Right lobe of liver (tissue), 6 donors: ENCODE measurements at regions not wholly inside any gene's neighbourhood (a gene's known extent, or its start where the extent isn't known, plus 50 kb on each side); places are given as distances from the start of the nearest gene placed in this dataset.
"Not testable (repeated sequence)": the region's sequence is repeated elsewhere in the genome, so short reads cannot be mapped to it uniquely, and the experiment has no call there.

Experiments
- ATAC-seq, 4 donors: fragments of 200-7000 bp; cut with Tn5 transposase; one replicate each; pipeline ENCODE4 v1.9.1; 2020; ENCODE audit warnings: mild to moderate bottlenecking in 4 of 4, moderate library complexity in 4 of 4
- DNase-seq, 3 donors: peaks; one replicate each; pipeline ENCODE4 v3.0.0-alpha.2; 2020
- H3K27ac ChIP-seq, 3 donors: fragments of 200-600 bp; one replicate each; pipeline ENCODE4 v1.8.0; 2022
- H3K27me3 ChIP-seq, 2 donors: fragments of 200-600 bp; one replicate each; pipeline ENCODE4 v1.8.0; 2022
- H3K36me3 ChIP-seq, 4 donors: fragments of 200-600 bp; sonication (generic) in 1 of 4; one replicate each; pipeline versions ENCODE4 v1.5.1 to v1.8.0; 2017 to 2022; ENCODE audit warnings: control low read depth in 1 of 4
- H3K4me1 ChIP-seq, 4 donors: fragments of 200-600 bp; sonication (generic) in 1 of 4; one replicate each; pipeline versions ENCODE4 v1.5.1 to v1.8.0; 2017 to 2022; ENCODE audit warnings: control low read depth in 1 of 4
- H3K4me3 ChIP-seq, 3 donors: fragments of 200-600 bp; one replicate each; pipeline ENCODE4 v1.8.0; 2022
- H3K9me3 ChIP-seq, 4 donors: fragments of 200-600 bp; sonication (generic) in 1 of 4; one replicate each; pipeline versions ENCODE4 v1.5.1 to v1.8.0; 2017 to 2022; ENCODE audit warnings: control low read depth in 1 of 4
- POLR2A ChIP-seq: fragments of 450-650 bp; IDR thresholded peaks from one replicate; pipeline ENCODE4 v1.6.1; 2017; ENCODE audit warnings: antibody characterized with exemption, mild to moderate bottlenecking
- WGBS: methylation state at CpG from one replicate; pipeline ENCODE4 v1.1.6; 2018; ENCODE audit warnings: low coverage, low lambda C conversion rate; ENCODE audit not compliant: insufficient coverage; ENCODE audit errors: missing lambda C conversion rate; 5-methylcytosine and 5-hydroxymethylcytosine counted together
- intact Hi-C, 2 donors: fragments of 100-400 bp; cut with DNase I; formaldehyde crosslinking; loops; one replicate each; pipeline versions ENCODE4 v1.11.2 to v1.14.1; 2022
- TF ChIP-seq, protein P1 (sequence below), 4 donors: fragments of 200-600 bp in 3 of 4; fragments of 450-650 bp in 1 of 4; IDR thresholded peaks; one replicate each; pipeline versions ENCODE4 v1.5.1 to v1.8.0; 2016 to 2022; ENCODE audit warnings: antibody characterized with exemption in 4 of 4, mild to moderate bottlenecking in 2 of 4
- donor health status: DM: no; HTN: yes; CAD: no.
- donor health status: DM: no; HTN: no; CAD: no.
- donor health status: DM: no; HTN: no; CAD: no.
- donor health status: DM: no; HTN: yes; CAD: no.
- donor health status: DM: no; HTN: yes; CAD: no.

DNA sequence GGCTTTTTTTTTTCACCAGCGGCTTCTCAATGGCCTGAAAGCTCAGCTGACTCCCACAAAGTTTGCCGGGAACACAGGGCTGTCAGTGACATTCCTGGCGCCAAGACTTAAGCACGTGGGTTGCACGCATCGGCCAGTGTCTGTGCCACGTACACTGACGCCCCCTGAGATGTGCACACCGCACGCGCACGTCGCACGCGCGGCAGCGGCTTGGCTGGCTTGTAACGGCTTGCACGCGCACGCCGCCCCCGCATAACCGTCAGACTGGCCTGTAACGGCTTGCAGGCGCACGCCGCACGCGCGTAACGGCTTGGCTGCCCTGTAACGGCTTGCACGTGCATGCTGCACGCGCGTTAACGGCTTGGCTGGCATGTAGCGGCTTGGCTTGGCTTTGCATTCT is 63.2 kb downstream of the CCDC74A start:
- intact Hi-C loops, result no loop called here
- TF ChIP-seq POLR2A, result no peak
- TF ChIP-seq, protein P1, sequence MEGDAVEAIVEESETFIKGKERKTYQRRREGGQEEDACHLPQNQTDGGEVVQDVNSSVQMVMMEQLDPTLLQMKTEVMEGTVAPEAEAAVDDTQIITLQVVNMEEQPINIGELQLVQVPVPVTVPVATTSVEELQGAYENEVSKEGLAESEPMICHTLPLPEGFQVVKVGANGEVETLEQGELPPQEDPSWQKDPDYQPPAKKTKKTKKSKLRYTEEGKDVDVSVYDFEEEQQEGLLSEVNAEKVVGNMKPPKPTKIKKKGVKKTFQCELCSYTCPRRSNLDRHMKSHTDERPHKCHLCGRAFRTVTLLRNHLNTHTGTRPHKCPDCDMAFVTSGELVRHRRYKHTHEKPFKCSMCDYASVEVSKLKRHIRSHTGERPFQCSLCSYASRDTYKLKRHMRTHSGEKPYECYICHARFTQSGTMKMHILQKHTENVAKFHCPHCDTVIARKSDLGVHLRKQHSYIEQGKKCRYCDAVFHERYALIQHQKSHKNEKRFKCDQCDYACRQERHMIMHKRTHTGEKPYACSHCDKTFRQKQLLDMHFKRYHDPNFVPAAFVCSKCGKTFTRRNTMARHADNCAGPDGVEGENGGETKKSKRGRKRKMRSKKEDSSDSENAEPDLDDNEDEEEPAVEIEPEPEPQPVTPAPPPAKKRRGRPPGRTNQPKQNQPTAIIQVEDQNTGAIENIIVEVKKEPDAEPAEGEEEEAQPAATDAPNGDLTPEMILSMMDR (IDR thresholded peaks at IDR 0.05), result no peak
- Histone ChIP-seq H3K9me3 (no peaks in the 10 kb centered on the region), H3K27ac (no peak overlapping the region), H3K27me3 (no peaks in the 10 kb centered on the region), H3K36me3 (no peaks in the 10 kb centered on the region), H3K4me3 (no peak overlapping the region), H3K4me1 (no peaks in the 10 kb centered on the region)
- WGBS, result 78% methylated on average over 12 of the region's 39 CpGs
- ATAC-seq (no peak), DNase-seq (no peak)

DNA sequence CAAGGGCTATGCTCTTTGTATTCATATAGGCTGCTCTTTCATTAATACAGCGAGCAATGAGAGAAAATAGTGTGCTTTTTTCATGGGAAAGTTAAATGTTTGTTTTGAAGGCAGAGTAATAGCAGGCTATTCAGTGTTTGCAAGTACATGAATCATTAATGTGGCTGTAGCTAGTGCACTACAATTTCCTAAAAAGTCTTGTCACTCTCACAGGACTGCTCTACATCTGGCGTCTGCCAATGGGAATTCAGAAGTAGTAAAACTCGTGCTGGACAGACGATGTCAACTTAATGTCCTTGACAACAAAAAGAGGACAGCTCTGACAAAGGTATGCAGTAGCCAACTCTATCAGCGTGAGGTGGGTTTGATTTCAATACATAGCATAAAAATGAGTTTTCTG is 68.9 kb downstream of the CCDC74A start:
- H3K4me1 ChIP-seq, H3K27me3 ChIP-seq, intact Hi-C loops, ATAC-seq, DNase-seq, H3K9me3 ChIP-seq, H3K27ac ChIP-seq, H3K4me3 ChIP-seq, H3K36me3 ChIP-seq: not testable (repeated sequence)
- 35% methylated on average over 3 of the region's 5 CpGs for WGBS

DNA sequence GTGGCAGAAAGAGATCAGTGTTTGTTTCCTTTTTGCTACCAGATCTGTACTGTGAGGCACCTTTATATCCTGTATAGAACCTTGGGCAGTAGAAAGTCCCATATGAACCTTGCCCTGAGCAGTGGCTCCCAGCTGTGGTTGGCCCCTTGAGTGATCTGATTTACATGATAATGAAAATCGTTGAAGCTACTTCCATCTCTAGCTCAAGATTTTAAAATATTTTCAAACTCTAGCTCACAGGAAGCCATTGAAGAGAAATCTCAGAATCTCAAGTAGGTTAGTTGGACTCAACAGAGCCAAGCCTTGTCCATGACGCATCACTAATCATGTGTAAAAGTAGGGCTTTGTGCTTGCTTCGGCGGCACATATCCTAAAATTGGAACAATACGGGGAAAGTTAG is 74.8 kb downstream of the CCDC74A start:
- DNase-seq, H3K4me1 ChIP-seq, H3K36me3 ChIP-seq, H3K27ac ChIP-seq, ATAC-seq, H3K4me3 ChIP-seq, intact Hi-C loops, H3K27me3 ChIP-seq, H3K9me3 ChIP-seq: not testable (repeated sequence)
- 56% methylated on average over 3 of the region's 5 CpGs for WGBS

DNA sequence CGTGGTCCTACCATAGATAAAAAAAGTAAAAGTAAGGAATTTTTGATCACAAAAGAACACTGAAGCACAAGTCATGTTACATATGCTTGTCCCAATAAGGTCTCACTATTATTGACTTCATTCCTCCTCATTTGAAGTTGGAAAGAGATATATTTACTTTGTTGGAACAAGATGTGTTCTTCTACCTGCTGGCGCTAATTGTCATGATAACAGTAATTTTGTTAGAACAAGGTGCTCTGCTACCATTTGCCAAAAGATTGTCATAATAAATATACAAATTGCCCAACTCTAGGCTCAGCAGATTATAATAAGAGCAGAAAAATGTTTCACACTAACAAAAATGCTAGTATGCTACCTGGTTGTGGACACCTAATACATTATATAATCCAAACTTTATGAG is 77.0 kb downstream of the CCDC74A start:
- H3K4me3 ChIP-seq, DNase-seq, ATAC-seq, intact Hi-C loops, H3K36me3 ChIP-seq, H3K27ac ChIP-seq, H3K4me1 ChIP-seq, H3K27me3 ChIP-seq, H3K9me3 ChIP-seq: not testable (repeated sequence)
- 44% methylated on average over 2 of the region's 2 CpGs for WGBS

DNA sequence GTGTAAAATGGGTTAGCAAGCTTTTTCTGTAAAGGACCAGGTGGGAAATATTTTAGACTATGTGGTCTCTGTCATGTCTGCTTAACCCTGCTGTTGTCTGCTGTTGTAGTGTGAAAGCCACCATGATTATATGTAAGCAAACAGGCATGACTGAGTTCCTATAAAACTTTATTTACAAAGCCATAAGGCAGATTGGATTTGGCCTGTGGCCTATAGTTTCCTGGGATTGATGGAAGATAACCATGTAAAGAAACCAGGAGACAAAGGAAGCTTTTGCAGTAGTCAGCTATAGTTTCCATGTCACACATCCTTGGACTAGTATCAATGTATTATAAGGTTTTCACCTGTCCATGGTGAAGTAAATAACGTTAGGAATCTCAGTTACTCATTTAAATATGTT is 78.7 kb downstream of the CCDC74A start:
- 33% methylated on average over 1 of the region's 1 CpG for WGBS
- H3K4me1 ChIP-seq, H3K36me3 ChIP-seq, H3K4me3 ChIP-seq, ATAC-seq, H3K27me3 ChIP-seq, H3K9me3 ChIP-seq, DNase-seq, intact Hi-C loops, H3K27ac ChIP-seq: not testable (repeated sequence)

DNA sequence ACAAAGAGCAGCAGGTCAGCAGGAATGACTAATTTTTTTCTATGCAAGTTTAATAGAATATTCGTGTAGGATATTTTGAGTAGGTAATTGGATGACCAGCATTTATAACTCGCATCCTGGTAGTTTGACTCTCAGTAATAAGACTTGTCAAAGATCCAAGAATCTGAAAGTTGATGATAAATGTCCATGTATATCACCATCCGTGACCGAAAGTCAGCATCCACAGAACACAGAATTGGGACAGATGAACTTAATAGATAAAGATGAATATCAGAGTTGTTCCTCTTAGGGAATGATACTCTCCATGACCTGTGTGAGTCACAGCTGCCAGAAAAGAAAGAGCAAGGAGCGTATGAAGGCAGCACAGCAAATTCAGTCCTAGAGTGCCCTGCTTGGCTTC is 79.4 kb downstream of the CCDC74A start:
- H3K9me3 ChIP-seq, ATAC-seq, H3K27ac ChIP-seq, intact Hi-C loops, H3K27me3 ChIP-seq, H3K4me1 ChIP-seq, H3K36me3 ChIP-seq, DNase-seq, H3K4me3 ChIP-seq: not testable (repeated sequence)
- 57% methylated on average over 5 of the region's 5 CpGs for WGBS

DNA sequence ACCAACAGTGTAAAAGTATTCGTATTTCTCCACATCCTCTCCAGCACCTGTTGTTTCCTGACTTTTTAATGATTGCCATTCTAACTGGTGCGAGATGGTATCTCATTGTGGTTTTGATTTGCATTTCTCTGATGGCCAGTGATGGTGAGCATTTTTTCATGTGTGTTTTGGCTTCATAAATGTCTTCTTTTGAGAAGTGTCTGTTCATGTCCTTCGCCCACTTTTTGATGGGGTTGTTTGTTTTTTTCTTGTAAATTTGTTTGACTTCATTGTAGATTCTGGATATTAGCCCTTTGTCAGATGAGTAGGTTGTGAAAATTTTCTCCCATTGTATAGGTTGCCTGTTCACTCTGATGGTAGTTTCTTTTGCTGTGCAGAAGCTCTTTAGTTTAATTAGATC is 86.9 kb downstream of the CCDC74A start:
- H3K9me3 ChIP-seq, H3K27ac ChIP-seq, H3K36me3 ChIP-seq, H3K4me1 ChIP-seq, intact Hi-C loops, ATAC-seq, H3K4me3 ChIP-seq, DNase-seq, H3K27me3 ChIP-seq: not testable (repeated sequence)
- 58% methylated on average over 3 of the region's 3 CpGs for WGBS

DNA sequence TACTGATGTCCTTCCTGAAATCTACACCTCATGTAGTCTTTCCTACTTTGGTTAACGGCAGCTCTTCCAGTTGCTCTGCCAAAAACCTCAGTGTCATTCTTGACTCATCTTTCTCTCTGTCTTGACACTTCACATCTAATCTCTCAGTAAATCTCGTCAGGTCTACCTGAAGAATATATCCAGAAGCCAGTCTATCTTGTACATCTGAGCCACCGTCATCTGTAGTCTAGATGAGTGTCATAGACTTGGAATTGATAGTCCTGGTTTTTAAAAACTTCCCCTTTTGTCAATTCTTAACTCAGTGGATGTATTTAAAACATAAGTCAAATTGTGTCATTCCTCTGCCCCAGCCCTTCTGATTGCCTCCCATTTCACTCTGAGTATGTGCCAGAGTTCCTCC is 90.6 kb downstream of the CCDC74A start:
- H3K4me3 ChIP-seq, H3K27me3 ChIP-seq, intact Hi-C loops, ATAC-seq, DNase-seq, H3K9me3 ChIP-seq, H3K36me3 ChIP-seq, H3K4me1 ChIP-seq, H3K27ac ChIP-seq: not testable (repeated sequence)
- WGBS, result 56% methylated on average over 3 of the region's 3 CpGs

DNA sequence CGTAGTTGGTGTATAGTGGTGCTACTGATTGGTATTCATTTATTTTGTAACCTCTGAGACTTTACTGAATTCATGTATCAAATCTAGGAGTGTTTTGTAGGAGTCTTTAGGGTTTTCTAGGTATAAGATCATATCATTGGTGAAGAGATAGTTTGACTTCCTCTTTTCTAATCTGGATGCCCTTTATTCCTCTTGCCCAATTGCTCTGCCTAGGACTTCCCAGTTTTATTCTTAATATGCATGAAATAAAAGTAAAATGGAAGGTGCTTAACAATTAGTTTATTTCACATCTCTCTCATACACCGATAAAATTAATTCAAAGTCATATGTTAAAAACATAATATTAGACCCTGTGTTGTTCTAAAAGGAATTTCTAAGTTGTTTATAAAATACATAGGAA is 95.2 kb downstream of the CCDC74A start:
- H3K36me3 ChIP-seq, H3K4me1 ChIP-seq, H3K4me3 ChIP-seq, ATAC-seq, intact Hi-C loops, H3K27ac ChIP-seq, H3K9me3 ChIP-seq, DNase-seq, H3K27me3 ChIP-seq: not testable (repeated sequence)
- WGBS, result 64% methylated on average over 2 of the region's 2 CpGs

DNA sequence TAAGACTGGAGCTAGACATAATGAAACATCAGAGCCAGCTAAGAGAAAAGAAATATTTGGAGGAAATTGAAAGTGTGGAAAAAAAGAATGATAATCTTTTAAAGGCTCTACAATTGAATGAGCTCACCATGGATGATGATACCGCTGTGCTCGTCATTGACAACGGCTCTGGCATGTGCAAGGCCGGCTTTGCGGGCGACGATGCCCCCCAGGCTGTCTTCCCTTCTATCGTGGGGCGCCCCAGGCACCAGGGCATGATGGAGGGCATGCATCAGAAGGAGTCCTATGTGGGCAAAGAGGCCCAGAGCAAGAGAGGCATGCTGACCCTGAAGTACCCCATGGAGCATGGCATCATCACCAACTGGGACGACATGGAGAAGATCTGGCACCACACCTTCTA is 98.3 kb downstream of the CCDC74A start:
- H3K9me3 ChIP-seq, ATAC-seq, H3K36me3 ChIP-seq, H3K4me3 ChIP-seq, DNase-seq, H3K27ac ChIP-seq, intact Hi-C loops, H3K4me1 ChIP-seq, H3K27me3 ChIP-seq: not testable (repeated sequence)
- 87% methylated on average over 9 of the region's 10 CpGs for WGBS

DNA sequence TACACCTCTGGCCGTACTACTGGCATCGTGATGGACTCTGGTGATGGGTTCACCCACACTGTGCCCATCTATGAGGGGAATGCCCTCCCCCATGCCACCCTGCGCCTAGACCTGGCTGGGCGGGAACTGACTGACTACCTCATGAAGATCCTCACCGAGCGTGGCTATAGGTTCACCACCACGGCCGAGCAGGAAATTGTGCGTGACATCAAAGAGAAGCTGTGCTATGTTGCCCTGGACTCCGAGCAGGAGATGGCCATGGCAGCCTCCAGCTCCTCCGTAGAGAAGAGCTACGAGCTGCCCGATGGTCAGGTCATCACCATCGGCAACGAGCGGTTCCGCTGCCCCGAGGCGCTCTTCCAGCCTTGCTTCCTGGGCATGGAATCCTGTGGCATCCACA is 98.9 kb downstream of the CCDC74A start:
- H3K27me3 ChIP-seq, ATAC-seq, H3K9me3 ChIP-seq, H3K4me1 ChIP-seq, H3K36me3 ChIP-seq, H3K4me3 ChIP-seq, intact Hi-C loops, H3K27ac ChIP-seq, DNase-seq: not testable (repeated sequence)
- 85% methylated on average over 4 of the region's 19 CpGs for WGBS
